NCI-H345 treated with DMSO at 0.1 percent for 48 hours (cell line): ENCODE measurements at regions not wholly inside any gene's neighbourhood (a gene's known extent, or its start where the extent isn't known, plus 50 kb on each side); places are given as distances from the start of the nearest gene placed in this dataset.
A peak's percentile ranks its signal among the peaks of the same experiment; 100 is the strongest.

Experiments
- DNase-seq: peaks from one replicate; lab custom pipeline; 2025; ENCODE audit not compliant: unreplicated experiment; lab: John Stamatoyannopoulos, UW

GRCh38 chr13:74084375-74084935 is 49.7 kb downstream of the KLF12 start:
- DNase-seq = no peak

- no peak for DNase-seq
Observed at GRCh38 chr13:74082741-74083160, 51.5 kb downstream of the KLF12 start.

- no peak for DNase-seq
Observed at GRCh38 chr13:74080762-74081161, 53.4 kb downstream of the KLF12 start.

GRCh38 chr13:74077792-74078191 is 56.4 kb downstream of the KLF12 start:
- no peak for DNase-seq

- no peak for DNase-seq
Observed at GRCh38 chr13:74077375-74077774, 56.8 kb downstream of the KLF12 start.

GRCh38 chr13:74074723-74075122 is 59.5 kb downstream of the KLF12 start:
- DNase-seq = no peak

GRCh38 chr13:74073274-74073673 is 60.9 kb downstream of the KLF12 start:
- no peak for DNase-seq

GRCh38 chr13:74070513-74070912 is 63.7 kb downstream of the KLF12 start:
- no peak for DNase-seq

- DNase-seq = no peak
Observed at GRCh38 chr13:74070065-74070464, 64.1 kb downstream of the KLF12 start.

- no peak for DNase-seq
Observed at GRCh38 chr13:74068471-74068870, 65.7 kb downstream of the KLF12 start.

- no peak for DNase-seq
Observed at GRCh38 chr13:74067818-74068217, 66.4 kb downstream of the KLF12 start.

- no peak for DNase-seq
Observed at GRCh38 chr13:74066937-74067336, 67.3 kb downstream of the KLF12 start.

GRCh38 chr13:74064805-74065312 is 69.3 kb downstream of the KLF12 start:
- DNase-seq = no peak

GRCh38 chr13:74063533-74064100 is 70.6 kb downstream of the KLF12 start:
- no peak for DNase-seq

- DNase-seq = no peak
Observed at GRCh38 chr13:74062933-74063332, 71.3 kb downstream of the KLF12 start.

- DNase-seq = no peak
Observed at GRCh38 chr13:74061926-74062595, 72.1 kb downstream of the KLF12 start.

- peak; percentile 65 for DNase-seq
Observed at GRCh38 chr13:74056801-74057542, 77.2 kb downstream of the KLF12 start.

- no peak for DNase-seq
Observed at GRCh38 chr13:74052402-74052928, 81.7 kb downstream of the KLF12 start.

- DNase-seq = no peak
Observed at GRCh38 chr13:74048756-74049155, 85.4 kb downstream of the KLF12 start.

- DNase-seq = no peak
Observed at GRCh38 chr13:74047931-74048600, 86.1 kb downstream of the KLF12 start.

GRCh38 chr13:74046431-74046830 is 87.8 kb downstream of the KLF12 start:
- DNase-seq = no peak
